C4-2B (cell line): ENCODE measurements at regions not wholly inside any gene's neighbourhood (a gene's known extent, or its start where the extent isn't known, plus 50 kb on each side); places are given as distances from the start of the nearest gene placed in this dataset.

Experiments
- CTCF ChIP-seq: fragments of 450-650 bp; conservative IDR thresholded peaks from 2 replicates; pipeline ENCODE4 v1.5.1; 2017; ENCODE audit warnings: mild to moderate bottlenecking
- ZFX ChIP-seq: fragments of 450-650 bp; IDR thresholded peaks from 2 replicates; pipeline ENCODE4 v1.6.1; 2017

DNA sequence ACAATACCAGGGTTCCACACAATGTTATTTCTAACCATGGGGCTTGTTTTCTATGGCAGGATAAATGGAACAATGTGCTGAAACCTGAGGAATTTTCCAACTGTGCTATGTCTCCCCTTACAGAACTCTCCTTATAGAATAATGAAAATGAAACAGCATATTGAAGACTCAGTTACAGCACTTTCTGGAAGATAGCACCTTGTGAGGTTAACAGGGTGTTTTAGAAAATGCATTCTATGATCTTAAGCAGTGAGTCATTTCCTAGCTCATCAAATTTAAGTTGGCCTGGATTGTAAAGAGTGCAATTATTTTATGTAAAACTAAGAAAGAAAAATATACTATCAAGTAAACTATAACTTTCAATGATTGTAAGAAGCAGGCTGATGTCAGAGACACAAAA is 60.1 kb upstream of the CNTN1 start:
- TF ChIP-seq CTCF (no peak), ZFX (no peak)
